Fibroblast of the conjunctiva (primary cell): ENCODE measurements at regions not wholly inside any gene's neighbourhood (a gene's known extent, or its start where the extent isn't known, plus 50 kb on each side); places are given as distances from the start of the nearest gene placed in this dataset.

ENCODE experiments used
- DNase-seq: peaks from one replicate; pipeline ENCODE4 v3.0.0-alpha.2; 2010; ENCODE audit warnings: low read depth

DNA sequence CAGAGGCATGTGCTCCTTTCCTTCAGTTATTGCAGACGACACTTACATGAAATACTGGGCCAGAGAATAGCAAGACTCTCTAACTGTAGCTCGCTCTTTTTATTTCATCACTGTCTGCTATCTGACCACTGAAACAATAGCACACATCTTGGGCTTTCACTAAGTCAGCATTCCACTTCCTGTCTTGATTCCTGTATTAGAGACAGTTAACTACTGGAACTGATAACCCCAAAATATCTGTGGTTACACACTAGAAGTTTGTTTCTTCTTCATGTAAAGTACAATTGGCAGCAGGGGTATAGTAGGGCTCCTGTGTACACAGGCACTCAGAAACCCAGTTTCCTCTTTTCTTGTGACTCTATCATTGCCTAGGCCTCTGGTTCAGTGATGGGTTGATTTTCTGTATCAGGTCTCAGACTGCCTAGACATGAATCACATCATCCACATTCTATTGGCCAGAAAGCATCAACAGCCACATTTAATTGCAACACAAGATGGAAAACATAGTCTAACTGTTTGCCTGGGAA is 230.2 kb upstream of the CD96 start:
- no peak for DNase-seq

GRCh38 chr3:111314181-111314873 is 227.7 kb upstream of the CD96 start:
- no peak for DNase-seq

DNA sequence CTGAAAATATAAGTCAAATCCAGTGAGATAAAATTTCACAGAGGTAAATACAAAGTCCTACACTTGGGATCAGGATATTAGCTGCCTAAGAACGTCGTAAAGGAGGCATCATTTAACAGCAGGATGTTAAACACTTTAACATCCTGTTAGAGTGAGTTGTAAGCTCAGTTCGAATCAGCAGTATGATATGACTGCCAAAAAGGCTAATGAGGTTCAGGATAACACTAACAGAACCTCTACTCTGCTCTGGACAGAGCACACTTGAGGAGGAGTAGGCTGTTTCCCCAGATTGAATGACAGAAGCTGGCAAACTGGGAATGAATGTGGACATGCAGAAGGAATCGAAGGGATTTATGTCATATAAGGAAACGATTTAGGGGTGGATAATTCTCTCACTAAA is 227.1 kb upstream of the CD96 start:
- DNase-seq, result no peak

DNA sequence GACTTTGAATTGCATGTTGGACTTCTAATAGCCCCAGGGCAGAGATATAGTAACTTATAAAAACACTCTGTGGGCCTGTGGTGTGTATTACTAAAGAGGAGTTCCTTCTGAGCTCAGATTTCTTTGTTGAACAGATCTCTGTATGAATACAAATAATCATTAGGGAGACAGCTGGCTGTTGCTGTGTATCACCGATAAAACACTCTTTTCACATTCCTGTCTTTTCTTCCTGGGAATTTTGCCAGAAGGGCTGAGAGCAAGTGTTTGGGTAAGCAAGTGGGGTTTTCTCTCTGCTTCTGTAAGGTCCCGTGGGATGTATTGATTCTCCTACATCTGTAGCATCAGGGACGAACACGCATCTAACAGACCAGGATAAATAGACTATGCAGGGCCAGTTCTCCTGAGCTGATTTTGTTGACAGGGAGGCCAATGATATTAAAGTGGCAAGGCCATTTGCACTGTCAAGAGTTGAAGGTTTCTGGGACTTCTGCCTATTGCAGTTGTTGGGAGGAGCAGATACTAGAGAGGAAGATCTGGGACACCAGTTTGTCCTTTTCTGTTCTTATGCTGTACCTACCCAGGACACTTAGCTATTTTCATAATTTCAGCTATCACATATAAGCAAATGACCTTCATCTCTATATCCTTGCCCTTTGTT is 225.9 kb upstream of the CD96 start:
- DNase-seq, result peak; percentile 40

- DNase-seq, result no peak
Measured at GRCh38 chr3:111318289-111318688, 223.7 kb upstream of the CD96 start.

GRCh38 chr3:111319598-111319997 is 222.4 kb upstream of the CD96 start:
- no peak for DNase-seq

GRCh38 chr3:111321786-111322185 is 220.2 kb upstream of the CD96 start:
- no peak for DNase-seq

GRCh38 chr3:111323019-111323418 is 219.0 kb upstream of the CD96 start:
- no peak for DNase-seq

- no peak for DNase-seq
Measured at GRCh38 chr3:111324151-111324550, 217.8 kb upstream of the CD96 start.

GRCh38 chr3:111324645-111325044 is 217.4 kb upstream of the CD96 start:
- DNase-seq, result no peak

DNA sequence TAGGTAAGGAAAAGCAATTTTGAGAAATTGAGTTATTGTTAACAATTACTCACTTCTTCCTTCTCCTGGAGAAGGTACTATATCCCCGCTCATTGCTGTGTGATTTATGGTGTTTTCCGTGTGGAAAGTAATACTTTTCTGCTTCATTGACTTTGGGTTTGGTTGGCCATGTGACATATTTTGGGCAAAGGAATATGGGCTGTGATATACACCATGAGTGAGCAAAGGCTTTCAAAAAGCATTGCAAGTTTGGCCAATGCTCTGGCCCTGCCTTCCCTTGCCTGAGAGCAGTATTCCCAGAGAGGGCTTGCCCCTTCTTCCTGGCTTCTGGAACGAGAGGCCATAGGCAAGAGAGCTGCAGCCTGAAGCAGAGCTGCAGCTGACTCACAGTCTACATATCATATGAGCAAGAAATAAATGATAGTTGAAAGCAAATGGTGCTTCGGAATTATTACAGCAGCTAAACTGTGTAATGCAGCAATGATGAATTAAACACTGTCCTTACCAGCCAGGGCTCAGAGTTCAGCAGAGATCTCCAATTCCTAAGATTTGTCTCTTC is 216.8 kb upstream of the CD96 start:
- DNase-seq, result no peak

GRCh38 chr3:111326144-111326995 is 215.6 kb upstream of the CD96 start:
- peak; percentile 60 for DNase-seq

GRCh38 chr3:111331306-111331705 is 210.7 kb upstream of the CD96 start:
- DNase-seq, result no peak

DNA sequence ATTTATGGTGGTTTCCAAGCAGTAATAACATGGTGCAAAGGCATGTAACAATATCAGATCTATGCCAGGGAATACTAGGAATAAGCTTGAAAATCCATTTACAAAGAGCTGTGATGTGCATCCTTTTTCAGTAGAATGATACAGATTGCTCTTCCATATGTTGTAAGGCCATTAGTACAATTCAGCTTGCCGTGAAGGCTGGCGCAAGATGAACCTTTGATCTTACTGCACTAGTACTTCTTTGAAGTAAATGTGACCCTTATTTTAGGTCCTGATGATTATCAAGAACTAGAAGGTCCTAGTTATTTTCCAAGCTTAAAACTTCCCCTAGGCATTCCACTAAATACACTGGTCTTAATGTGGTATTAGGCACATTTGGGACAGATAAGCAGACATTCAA is 210.1 kb upstream of the CD96 start:
- no peak for DNase-seq

GRCh38 chr3:111332488-111333080 is 209.4 kb upstream of the CD96 start:
- DNase-seq, result no peak

GRCh38 chr3:111333642-111334041 is 208.4 kb upstream of the CD96 start:
- no peak for DNase-seq

DNA sequence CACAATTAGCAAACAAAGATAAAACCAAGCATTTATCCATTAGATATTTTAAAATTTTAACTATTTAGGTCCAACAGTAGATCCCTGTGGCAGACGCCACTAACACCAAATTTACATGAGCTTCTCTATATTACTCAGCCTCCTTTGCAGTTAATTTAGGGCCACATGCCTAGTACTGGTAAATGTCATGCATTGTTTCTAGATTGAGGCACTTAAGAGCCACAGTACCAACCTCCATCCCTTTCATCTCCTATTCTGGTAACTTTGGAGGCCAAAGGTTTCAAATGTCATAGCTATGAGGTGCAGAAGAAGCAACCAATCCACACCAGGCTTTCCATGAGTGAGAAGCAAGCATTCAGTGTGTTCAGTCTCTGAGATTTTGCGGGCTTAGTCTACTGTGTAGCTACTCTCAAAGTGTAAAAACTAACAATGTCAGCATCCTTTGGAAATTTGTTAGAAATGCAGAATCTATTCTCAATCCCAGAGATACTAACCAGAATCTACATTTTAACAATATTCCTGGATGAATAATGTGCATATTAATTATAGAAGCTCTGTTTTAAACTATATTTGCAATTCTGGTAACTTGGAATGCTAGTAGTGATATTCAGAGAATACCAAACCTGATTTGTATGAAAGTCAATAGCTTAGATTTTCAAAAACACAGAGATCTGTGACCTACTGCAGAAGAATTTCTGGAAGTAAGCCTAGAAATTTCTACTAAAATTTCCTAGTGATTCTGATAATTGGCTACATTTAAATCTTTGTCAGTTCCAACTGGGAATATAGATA is 206.3 kb upstream of the CD96 start:
- DNase-seq, result no peak

- no peak for DNase-seq
Measured at GRCh38 chr3:111336511-111336910, 205.5 kb upstream of the CD96 start.

DNA sequence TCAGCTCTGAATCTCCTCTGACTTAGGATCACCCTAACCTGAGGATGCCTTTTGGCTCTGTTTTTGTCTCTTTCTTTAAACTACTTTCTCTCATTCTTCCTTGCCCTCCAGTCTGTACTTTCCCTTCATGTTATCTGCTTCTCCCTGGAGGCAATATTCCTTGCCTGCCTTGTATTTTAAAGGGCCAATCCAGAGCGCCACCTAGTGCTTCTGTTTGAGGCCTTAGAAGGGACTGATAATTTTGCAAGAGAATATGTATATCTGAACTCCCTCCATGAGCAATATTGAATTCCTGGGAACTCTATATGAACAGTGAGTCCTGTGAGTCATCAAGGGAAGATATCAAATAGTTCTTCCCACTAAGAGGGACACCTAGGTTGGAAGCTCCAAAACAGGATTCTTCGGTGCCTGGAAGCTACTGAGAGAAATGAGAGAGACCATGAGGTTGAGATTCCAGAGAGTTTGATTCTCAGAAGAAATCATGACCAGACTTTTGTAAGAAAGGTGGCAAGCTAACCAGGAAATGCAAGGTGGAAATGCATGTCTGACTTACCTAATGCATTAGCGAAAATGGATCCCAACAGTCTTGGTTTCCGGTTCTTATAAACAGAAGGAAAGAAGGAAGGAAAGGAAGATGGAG is 203.8 kb upstream of the CD96 start:
- DNase-seq, result peak; percentile 72

GRCh38 chr3:111339017-111339416 is 203.0 kb upstream of the CD96 start:
- no peak for DNase-seq

- no peak for DNase-seq
Measured at GRCh38 chr3:111351334-111351733, 190.7 kb upstream of the CD96 start.
